WTC11 (cell line): ENCODE measurements at regions not wholly inside any gene's neighbourhood (a gene's known extent, or its start where the extent isn't known, plus 50 kb on each side); places are given as distances from the start of the nearest gene placed in this dataset.
"Not testable (repeated sequence)": the region's sequence is repeated elsewhere in the genome, so short reads cannot be mapped to it uniquely, and the experiment has no call there.

Source experiments
- ATAC-seq: fragments of 200-7000 bp; cut with Tn5 transposase; 2 replicates; pipeline ENCODE4 v1.10.0; 2021; ENCODE audit warnings: mild to moderate bottlenecking, moderate library complexity
- CTCF ChIA-PET: fragments of 300-600 bp; sonication (Branson Sonifier 250); formaldehyde crosslinking; loops from one replicate; lab custom pipeline; 2021; ENCODE audit warnings: antibody characterized with exemption; lab: Charles Lee
- POLR2A ChIA-PET: fragments of 350-600 bp; sonication (Branson Sonifier 250); formaldehyde crosslinking; loops from one replicate; lab custom pipeline; 2021; ENCODE audit warnings: antibody characterized with exemption; lab: Charles Lee
- DNase-seq: peaks from one replicate; pipeline ENCODE4 v3.0.0; 2021; ENCODE audit warnings: low spot score
- H3K27ac Mint-ChIP-seq: 2 replicates; pipeline ENCODE4 v1.8.0; 2021; ENCODE audit warnings: mixed read lengths
- H3K27me3 Mint-ChIP-seq: 2 replicates; pipeline ENCODE4 v1.8.0; 2021; ENCODE audit warnings: low read depth, mild to moderate bottlenecking, moderate library complexity, mixed read lengths
- H3K36me3 Mint-ChIP-seq: 2 replicates; pipeline ENCODE4 v1.8.0; 2021; ENCODE audit warnings: mixed read lengths
- H3K4me1 Mint-ChIP-seq: 2 replicates; pipeline ENCODE4 v1.8.0; 2022; ENCODE audit warnings: mixed read lengths
- H3K4me3 Mint-ChIP-seq: 2 replicates; pipeline ENCODE4 v1.8.0; 2021; ENCODE audit warnings: mild to moderate bottlenecking, moderate library complexity, mixed read lengths
- H3K9me3 Mint-ChIP-seq: 2 replicates; pipeline ENCODE4 v1.8.0; 2021; ENCODE audit warnings: mixed read lengths

- H3K27ac Mint-ChIP-seq, H3K4me3 Mint-ChIP-seq, DNase-seq, CTCF ChIA-PET, H3K4me1 Mint-ChIP-seq, H3K36me3 Mint-ChIP-seq, H3K9me3 Mint-ChIP-seq, POLR2A ChIA-PET, ATAC-seq, H3K27me3 Mint-ChIP-seq: not testable (repeated sequence)
These were observed 5469.9 kb upstream of the TPTE start for GRCh38 chr21:5051303-5052018.

DNA sequence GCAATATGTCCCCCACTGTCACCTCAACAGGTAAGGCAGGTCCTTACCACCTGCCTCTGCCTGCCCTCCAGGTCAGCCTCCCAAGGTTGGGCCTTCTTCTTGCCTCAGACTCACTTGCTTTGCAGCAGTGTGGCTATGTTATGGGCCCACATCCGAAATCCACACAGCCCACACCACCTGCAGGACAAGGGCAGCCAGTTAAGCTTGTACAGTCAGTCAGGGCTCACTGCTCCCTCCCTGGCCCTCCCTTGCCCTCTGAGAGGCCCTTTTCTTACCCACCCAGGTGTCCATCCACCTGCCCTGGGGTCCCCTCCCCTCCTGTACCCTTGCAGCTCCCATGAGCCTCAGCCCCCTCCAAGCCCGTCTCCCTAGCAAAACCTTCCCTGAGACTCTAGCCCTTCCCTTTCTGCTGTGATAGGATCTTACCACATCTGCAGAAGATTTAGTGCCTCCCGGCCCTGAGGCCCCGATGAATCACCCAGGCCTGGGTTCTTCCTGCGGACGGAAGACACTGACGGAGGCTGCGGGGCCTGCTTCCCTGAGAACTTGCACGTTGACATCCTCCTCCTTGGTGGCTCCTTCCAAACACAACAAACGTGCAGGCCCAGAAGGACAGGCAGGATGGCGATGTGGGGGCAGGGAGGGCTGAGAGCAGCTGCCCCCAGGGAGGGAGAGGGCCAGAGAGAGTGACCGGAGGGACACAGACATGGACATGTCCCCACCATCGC, 5466.2 kb upstream of the TPTE start:
- H3K9me3 Mint-ChIP-seq, DNase-seq, ATAC-seq, H3K27ac Mint-ChIP-seq, H3K4me3 Mint-ChIP-seq, H3K4me1 Mint-ChIP-seq, H3K27me3 Mint-ChIP-seq, H3K36me3 Mint-ChIP-seq, CTCF ChIA-PET, POLR2A ChIA-PET: not testable (repeated sequence)

DNA sequence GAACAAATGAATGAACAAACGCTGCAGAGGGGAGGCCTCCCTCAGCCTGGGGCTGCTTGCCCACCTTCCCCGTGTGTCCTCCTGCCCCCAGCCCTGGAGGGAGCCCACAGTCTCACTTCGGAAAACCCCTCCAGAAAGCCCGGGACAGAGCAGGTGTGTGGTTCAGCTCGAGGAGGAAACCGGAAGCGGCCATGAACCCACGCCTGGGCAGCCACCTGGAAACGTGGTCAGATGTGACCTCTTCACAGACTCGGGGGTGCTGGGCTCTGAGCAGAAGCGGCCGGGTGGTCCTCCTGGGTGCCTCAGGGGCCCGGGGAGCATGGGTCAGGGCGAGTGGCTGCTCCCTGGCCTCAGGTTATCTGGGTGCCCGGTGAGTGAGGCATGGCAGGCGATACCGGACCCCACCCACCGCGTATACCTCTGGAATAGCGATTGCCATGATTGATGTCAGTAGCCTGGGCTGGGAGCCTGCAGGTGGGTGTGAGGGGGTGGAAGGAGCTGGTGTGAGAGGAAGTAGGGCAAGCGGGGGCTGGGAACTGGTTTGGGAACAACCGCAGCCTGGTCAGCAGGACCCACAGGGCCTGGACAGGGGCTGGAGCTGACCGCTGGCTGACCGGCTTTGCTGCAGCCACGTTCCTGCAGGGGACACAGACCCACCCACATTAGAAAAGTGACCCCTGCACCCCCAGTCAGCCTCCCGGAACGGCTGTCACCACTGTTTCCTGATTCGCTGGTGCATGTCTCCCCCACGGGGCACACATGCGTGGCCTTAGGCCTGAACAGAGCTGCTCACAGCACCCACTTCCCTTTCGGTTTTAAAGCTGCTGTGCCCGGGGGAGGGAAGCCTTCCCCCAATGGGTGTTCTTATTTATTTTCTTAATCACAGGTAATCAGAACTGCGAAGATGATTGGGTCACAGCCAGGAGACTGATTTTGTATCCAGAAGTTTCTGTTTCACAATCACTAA, 5465.1 kb upstream of the TPTE start:
- H3K27me3 Mint-ChIP-seq, H3K4me1 Mint-ChIP-seq, H3K4me3 Mint-ChIP-seq, H3K9me3 Mint-ChIP-seq, CTCF ChIA-PET, DNase-seq, POLR2A ChIA-PET, H3K36me3 Mint-ChIP-seq, H3K27ac Mint-ChIP-seq, ATAC-seq: not testable (repeated sequence)

- DNase-seq, H3K36me3 Mint-ChIP-seq, CTCF ChIA-PET, POLR2A ChIA-PET, H3K9me3 Mint-ChIP-seq, ATAC-seq, H3K27ac Mint-ChIP-seq, H3K4me3 Mint-ChIP-seq, H3K27me3 Mint-ChIP-seq, H3K4me1 Mint-ChIP-seq: not testable (repeated sequence)
These were observed 5464.3 kb upstream of the TPTE start for GRCh38 chr21:5057077-5057476.

- H3K4me1 Mint-ChIP-seq, POLR2A ChIA-PET, H3K4me3 Mint-ChIP-seq, CTCF ChIA-PET, H3K9me3 Mint-ChIP-seq, H3K27me3 Mint-ChIP-seq, H3K27ac Mint-ChIP-seq, H3K36me3 Mint-ChIP-seq, DNase-seq: not testable (repeated sequence)
- ATAC-seq, result peak; percentile 32; the same call in 1 of the 2 replicates
These were observed 5460.9 kb upstream of the TPTE start for GRCh38 chr21:5060364-5061083.

GRCh38 chr21:5064581-5065142, 5456.7 kb upstream of the TPTE start:
- not testable (repeated sequence) for H3K36me3 Mint-ChIP-seq

DNA sequence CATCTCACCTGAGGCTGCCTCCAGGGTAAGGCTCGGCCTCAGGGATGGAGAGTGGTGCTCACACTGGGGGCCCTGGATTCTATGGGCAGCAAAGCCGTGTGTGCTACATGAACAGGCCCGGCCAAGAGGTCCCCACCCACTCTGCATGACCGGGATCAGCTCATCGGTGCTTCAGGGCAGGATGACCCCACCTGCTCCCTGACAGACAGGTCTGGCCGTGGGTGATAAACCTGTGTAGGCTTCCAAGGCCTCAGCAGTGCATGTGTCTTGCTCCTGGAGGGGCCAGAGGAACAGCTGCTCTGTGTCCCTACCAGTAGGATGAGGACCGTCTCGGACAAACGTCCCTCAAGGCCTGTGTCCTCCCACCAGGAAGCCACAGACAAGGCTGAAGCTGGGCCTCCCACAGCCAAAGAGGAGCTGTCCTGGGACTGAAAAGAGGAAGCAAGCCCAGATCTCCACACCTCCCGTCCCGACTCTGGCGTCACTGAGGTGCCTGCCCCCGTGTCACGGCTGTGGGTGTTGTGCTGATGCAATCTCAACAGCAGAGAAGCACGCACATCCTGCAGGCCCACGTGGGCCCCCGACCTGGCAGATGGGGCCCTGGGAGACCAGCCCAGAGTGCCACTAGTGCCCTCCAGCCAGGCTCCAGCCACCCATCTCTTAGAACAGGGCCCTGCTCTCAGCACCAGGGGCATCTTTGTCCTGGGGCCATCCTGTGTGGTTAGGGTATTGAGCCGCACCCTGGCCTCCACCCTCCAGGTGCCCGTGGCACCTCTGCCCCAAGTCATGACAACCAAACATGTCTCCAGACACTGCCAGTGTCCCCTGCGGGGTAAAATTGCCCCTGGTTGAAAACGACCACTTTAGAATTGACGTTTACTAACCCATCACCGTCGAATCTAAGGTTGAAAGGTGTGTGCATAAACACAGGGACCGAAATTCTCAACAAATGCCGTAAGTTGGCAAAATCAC, 5455.9 kb upstream of the TPTE start:
- H3K27ac Mint-ChIP-seq, H3K27me3 Mint-ChIP-seq, H3K4me1 Mint-ChIP-seq, POLR2A ChIA-PET, H3K9me3 Mint-ChIP-seq, ATAC-seq, H3K36me3 Mint-ChIP-seq, CTCF ChIA-PET, DNase-seq, H3K4me3 Mint-ChIP-seq: not testable (repeated sequence)

More at GRCh38 chr21:5064581-5065142, 5456.7 kb upstream of the TPTE start:
- H3K27me3 Mint-ChIP-seq, H3K9me3 Mint-ChIP-seq, POLR2A ChIA-PET, ATAC-seq, H3K4me3 Mint-ChIP-seq, H3K27ac Mint-ChIP-seq, H3K4me1 Mint-ChIP-seq, DNase-seq, CTCF ChIA-PET: not testable (repeated sequence)

- POLR2A ChIA-PET, CTCF ChIA-PET, ATAC-seq, H3K27me3 Mint-ChIP-seq, H3K27ac Mint-ChIP-seq, H3K9me3 Mint-ChIP-seq, H3K4me1 Mint-ChIP-seq, H3K4me3 Mint-ChIP-seq, H3K36me3 Mint-ChIP-seq, DNase-seq: not testable (repeated sequence)
These were observed 5454.6 kb upstream of the TPTE start for GRCh38 chr21:5066682-5067251.

- H3K27me3 Mint-ChIP-seq, H3K27ac Mint-ChIP-seq, CTCF ChIA-PET, H3K9me3 Mint-ChIP-seq, H3K4me1 Mint-ChIP-seq, ATAC-seq, DNase-seq, H3K4me3 Mint-ChIP-seq, H3K36me3 Mint-ChIP-seq, POLR2A ChIA-PET: not testable (repeated sequence)
These were observed 5453.9 kb upstream of the TPTE start for GRCh38 chr21:5067326-5068048.

GRCh38 chr21:5068649-5069048, 5452.7 kb upstream of the TPTE start:
- ATAC-seq, DNase-seq, POLR2A ChIA-PET, CTCF ChIA-PET, H3K4me1 Mint-ChIP-seq, H3K27me3 Mint-ChIP-seq, H3K9me3 Mint-ChIP-seq, H3K4me3 Mint-ChIP-seq, H3K27ac Mint-ChIP-seq, H3K36me3 Mint-ChIP-seq: not testable (repeated sequence)
